NB4 (cell line): ENCODE measurements at regions not wholly inside any gene's neighbourhood (a gene's known extent, or its start where the extent isn't known, plus 50 kb on each side); places are given as distances from the start of the nearest gene placed in this dataset.
A peak's percentile ranks its signal among the peaks of the same experiment; 100 is the strongest.

ENCODE experiments used
- DNase-seq: peaks from one replicate; pipeline ENCODE4 v3.0.0; 2010; ENCODE audit warnings: low read depth
- H3K4me3 ChIP-seq: one replicate; pipeline ENCODE4 v1.5.1; 2011; ENCODE audit warnings: mild to moderate bottlenecking, low read depth, low read length, moderate library complexity
- CTCF ChIP-seq: IDR thresholded peaks from one replicate; pipeline ENCODE4 v1.5.1; 2012; ENCODE audit warnings: low read depth, low read length
- MAX ChIP-seq: IDR thresholded peaks from 2 replicates; pipeline ENCODE4 v1.6.1; 2011; ENCODE audit warnings: low read depth, low read length
- MYC ChIP-seq: IDR thresholded peaks from 2 replicates; pipeline ENCODE4 v1.6.1; 2011; ENCODE audit warnings: low read depth, low read length
- POLR2A ChIP-seq: IDR thresholded peaks from 2 replicates; pipeline ENCODE4 v1.6.1; 2011; ENCODE audit warnings: mild to moderate bottlenecking; ENCODE audit not compliant: insufficient read length; ENCODE audit errors: extremely low read depth

- DNase-seq: peak; percentile 18
- H3K4me3 ChIP-seq: no peak overlapping the region
- no peak for TF ChIP-seq POLR2A
These were observed 99.5 kb downstream of the SNX19 start for GRCh38 chr11:130816546-130817329.

- DNase-seq: peak; percentile 7
- TF ChIP-seq MAX (no peak), CTCF (no peak), POLR2A (no peak), MYC (no peak)
- H3K4me3 ChIP-seq: no peak overlapping the region
These were observed 98.8 kb downstream of the SNX19 start for GRCh38 chr11:130817330-130817944.

- no peak overlapping the region for H3K4me3 ChIP-seq
- TF ChIP-seq MYC (no peak), CTCF (no peak), POLR2A (no peak), MAX (no peak)
- DNase-seq: no peak
These were observed 96.7 kb downstream of the SNX19 start for GRCh38 chr11:130819625-130820024.
